ENCODE measurements at regions not wholly inside any gene's neighbourhood (a gene's known extent, or its start where the extent isn't known, plus 50 kb on each side); places are given as distances from the start of the nearest gene placed in this dataset.

- Histone ChIP-seq H3K27ac (ENCODE audit: low read depth, low read length, poor library complexity, severe bottlenecking) (no peak overlapping the region), H3K9ac (ENCODE audit: low read length) (no peak overlapping the region), H3K4me2 (ENCODE audit: low read length) (no peak overlapping the region), H3K9me2 (ENCODE audit: low read depth, low read length) (no peaks in the 10 kb centered on the region), H3K4me3 (ENCODE audit: low read depth, low read length, poor library complexity, severe bottlenecking) (no peak overlapping the region), H3F3A (ENCODE audit: insufficient read depth, low read length) (no peaks in the 10 kb centered on the region), H3K4me1 (ENCODE audit: insufficient read depth, low read length, severe bottlenecking) (no peaks in the 10 kb centered on the region), H3K9me3 (ENCODE audit: low read length) (no peaks in the 10 kb centered on the region), H4K20me1 (ENCODE audit: insufficient read depth, low read length) (no peaks in the 10 kb centered on the region), H3K36me3 (ENCODE audit: insufficient read depth, low read length) (no peaks in the 10 kb centered on the region), H2AFZ (ENCODE audit: low read length) (no peak overlapping the region), H3K27me3 (ENCODE audit: insufficient read depth, low read length) (no peaks in the 10 kb centered on the region), H3K79me2 (ENCODE audit: insufficient read depth, low read length) (no peaks in the 10 kb centered on the region)
- TF ChIP-seq EZH2 (IDR thresholded peaks at IDR 0.05; ENCODE audit: borderline replicate concordance, low read length) (no peak), CTCF (IDR thresholded peaks at IDR 0.05; ENCODE audit: low read length) (no peak)
Measured at GRCh38 chr18:39774957-39775598, 2180.0 kb upstream of the PIK3C3 start.

- H3F3A ChIP-seq (ENCODE audit: insufficient read depth, low read length), result no peaks in the 10 kb centered on the region
- H3K9me3 ChIP-seq (ENCODE audit: low read length), result no peaks in the 10 kb centered on the region
- no peaks in the 10 kb centered on the region for H4K20me1 ChIP-seq (ENCODE audit: insufficient read depth, low read length)
- H3K36me3 ChIP-seq (ENCODE audit: insufficient read depth, low read length), result no peaks in the 10 kb centered on the region
- no peak overlapping the region for H3K27ac ChIP-seq (ENCODE audit: low read depth, low read length, poor library complexity, severe bottlenecking)
- no peaks in the 10 kb centered on the region for H3K4me1 ChIP-seq (ENCODE audit: insufficient read depth, low read length, severe bottlenecking)
- H3K9ac ChIP-seq (ENCODE audit: low read length), result no peak overlapping the region
- no peaks in the 10 kb centered on the region for H3K27me3 ChIP-seq (ENCODE audit: insufficient read depth, low read length)
- no peaks in the 10 kb centered on the region for H3K9me2 ChIP-seq (ENCODE audit: low read depth, low read length)
- no peak for TF ChIP-seq EZH2 (IDR thresholded peaks at IDR 0.05; ENCODE audit: borderline replicate concordance, low read length)
- no peak for TF ChIP-seq CTCF (IDR thresholded peaks at IDR 0.05; ENCODE audit: low read length)
- no peak overlapping the region for H2AFZ ChIP-seq (ENCODE audit: low read length)
- no peak overlapping the region for H3K4me2 ChIP-seq (ENCODE audit: low read length)
- no peak overlapping the region for H3K4me3 ChIP-seq (ENCODE audit: low read depth, low read length, poor library complexity, severe bottlenecking)
- H3K79me2 ChIP-seq (ENCODE audit: insufficient read depth, low read length), result no peaks in the 10 kb centered on the region
Measured at GRCh38 chr18:39773646-39774045, 2181.4 kb upstream of the PIK3C3 start.

GRCh38 chr18:39772155-39772919, 2182.7 kb upstream of the PIK3C3 start:
- Histone ChIP-seq H2AFZ (ENCODE audit: low read length) (no peak overlapping the region), H3F3A (ENCODE audit: insufficient read depth, low read length) (no peaks in the 10 kb centered on the region), H3K36me3 (ENCODE audit: insufficient read depth, low read length) (no peaks in the 10 kb centered on the region), H3K79me2 (ENCODE audit: insufficient read depth, low read length) (no peaks in the 10 kb centered on the region), H3K4me1 (ENCODE audit: insufficient read depth, low read length, severe bottlenecking) (no peaks in the 10 kb centered on the region), H3K9ac (ENCODE audit: low read length) (no peak overlapping the region), H3K4me3 (ENCODE audit: low read depth, low read length, poor library complexity, severe bottlenecking) (no peak overlapping the region), H3K27me3 (ENCODE audit: insufficient read depth, low read length) (no peaks in the 10 kb centered on the region), H3K4me2 (ENCODE audit: low read length) (no peak overlapping the region), H3K9me2 (ENCODE audit: low read depth, low read length) (no peaks in the 10 kb centered on the region), H4K20me1 (ENCODE audit: insufficient read depth, low read length) (no peaks in the 10 kb centered on the region), H3K9me3 (ENCODE audit: low read length) (no peaks in the 10 kb centered on the region), H3K27ac (ENCODE audit: low read depth, low read length, poor library complexity, severe bottlenecking) (no peak overlapping the region)
- TF ChIP-seq CTCF (IDR thresholded peaks at IDR 0.05; ENCODE audit: low read length), result no peak
- TF ChIP-seq EZH2 (IDR thresholded peaks at IDR 0.05; ENCODE audit: borderline replicate concordance, low read length), result no peak
